HG02678 (cell line): ENCODE measurements at regions not wholly inside any gene's neighbourhood (a gene's known extent, or its start where the extent isn't known, plus 50 kb on each side); places are given as distances from the start of the nearest gene placed in this dataset.
"Not testable (repeated sequence)": the region's sequence is repeated elsewhere in the genome, so short reads cannot be mapped to it uniquely, and the experiment has no call there.

Experiments
- ATAC-seq: cut with Tn5 transposase; IDR thresholded peaks from one replicate; pipeline ENCODE4 v1.9.1; 2021; ENCODE audit warnings: mild to moderate bottlenecking, moderate library complexity; ENCODE audit not compliant: unreplicated experiment

GRCh38 chr11:115632061-115632460, 127.8 kb upstream of the CADM1 start:
- ATAC-seq: no peak

DNA sequence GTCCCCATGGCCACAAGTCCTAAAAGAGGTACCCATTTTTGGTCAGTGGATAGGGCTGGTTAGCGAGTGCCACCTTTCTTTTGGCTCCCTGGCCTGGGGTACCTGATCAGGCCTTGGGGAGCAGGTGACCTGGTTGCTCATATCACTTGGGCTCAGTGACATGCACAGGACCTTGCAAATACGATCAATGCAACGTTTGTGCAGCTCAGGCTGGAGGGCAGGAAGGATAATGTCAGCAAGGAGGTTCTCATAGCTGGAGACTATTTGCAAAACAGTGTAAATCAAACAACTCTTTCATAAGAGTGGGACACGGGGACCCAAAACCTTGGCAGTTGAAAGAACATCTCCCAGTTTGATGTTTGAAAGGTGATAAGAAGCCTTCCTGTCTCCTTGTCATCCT, 127.4 kb upstream of the CADM1 start:
- ATAC-seq: no peak

- no peak for ATAC-seq
These were observed 126.0 kb upstream of the CADM1 start for GRCh38 chr11:115630214-115630613.

- no peak for ATAC-seq
These were observed 125.3 kb upstream of the CADM1 start for GRCh38 chr11:115629456-115630015.

DNA sequence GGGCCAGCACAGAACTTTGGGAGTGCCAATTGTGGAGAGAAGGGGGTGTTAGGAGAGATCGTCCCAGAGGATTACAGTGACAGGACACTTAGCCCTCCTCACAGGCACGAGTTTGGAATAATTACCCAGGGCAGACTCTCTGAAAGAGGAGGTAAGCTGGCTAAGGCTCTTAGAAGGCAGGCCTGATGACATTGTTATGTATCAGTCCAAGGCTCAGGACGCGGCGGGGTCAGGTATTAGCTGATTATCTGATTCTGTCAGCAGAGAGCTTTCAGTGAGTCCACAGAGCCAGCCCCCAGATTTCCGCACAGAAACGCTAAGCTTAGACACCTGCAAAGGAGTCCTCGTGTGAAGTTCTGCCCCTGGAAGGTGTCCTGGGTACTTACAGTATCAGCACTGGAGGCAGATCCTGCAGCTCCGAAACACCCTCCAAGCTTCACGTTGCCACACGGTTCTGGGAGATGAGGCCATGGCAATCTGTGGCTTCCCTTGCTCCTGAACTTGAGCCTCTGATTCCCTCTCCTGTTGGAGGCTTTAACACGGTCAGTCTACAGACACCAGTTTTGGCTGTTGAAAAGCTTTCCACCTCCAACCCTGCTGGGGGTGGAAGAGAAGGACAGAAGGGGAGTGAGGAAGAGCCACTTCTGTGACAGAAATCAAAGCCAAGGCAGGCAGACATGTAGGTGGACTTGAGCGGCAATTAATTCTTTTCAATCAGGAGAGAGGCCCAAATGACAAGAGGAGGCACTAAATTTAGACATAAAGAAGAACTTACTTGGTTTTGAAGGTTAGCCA, 123.6 kb upstream of the CADM1 start:
- ATAC-seq: no peak

GRCh38 chr11:115627071-115627470, 122.9 kb upstream of the CADM1 start:
- no peak for ATAC-seq

DNA sequence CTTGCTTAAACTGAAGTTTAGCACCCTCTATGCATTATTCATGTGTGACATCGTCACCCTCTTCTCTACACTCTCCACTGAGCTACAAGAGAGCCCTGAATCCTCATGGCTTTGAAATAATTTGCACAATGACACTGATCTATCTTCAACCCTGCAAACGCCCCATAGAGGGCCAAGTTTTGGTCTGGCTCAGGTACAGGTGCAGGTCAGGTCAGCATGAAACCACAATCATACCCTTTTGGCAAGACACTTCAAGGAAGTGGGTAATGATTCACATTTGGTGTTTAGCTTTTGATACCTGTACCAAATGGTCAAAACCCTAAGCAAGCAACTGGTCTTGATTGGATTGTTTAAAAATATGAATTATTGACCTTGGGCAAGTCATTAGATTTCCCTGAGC, 122.2 kb upstream of the CADM1 start:
- no peak for ATAC-seq

GRCh38 chr11:115625502-115625901, 121.3 kb upstream of the CADM1 start:
- no peak for ATAC-seq

DNA sequence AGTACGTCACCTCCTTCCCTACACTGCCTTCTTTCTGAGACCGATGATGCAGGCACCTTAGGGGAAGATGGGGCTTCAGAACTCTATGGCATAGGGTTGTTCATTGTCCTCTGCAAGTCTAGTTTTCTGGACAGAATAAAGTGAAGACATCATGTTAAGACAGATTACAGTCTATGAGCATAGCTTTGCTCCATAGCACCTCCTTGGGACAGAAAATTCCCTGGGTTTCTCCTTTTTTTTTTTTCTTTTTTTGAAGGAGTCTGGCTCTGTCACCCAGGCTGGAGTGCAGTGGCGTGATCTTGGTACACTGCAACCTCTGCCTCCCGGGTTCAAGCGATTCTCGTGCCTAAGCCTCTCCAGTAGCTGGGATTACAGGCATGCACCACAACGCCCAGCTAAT, 119.8 kb upstream of the CADM1 start:
- no peak for ATAC-seq

DNA sequence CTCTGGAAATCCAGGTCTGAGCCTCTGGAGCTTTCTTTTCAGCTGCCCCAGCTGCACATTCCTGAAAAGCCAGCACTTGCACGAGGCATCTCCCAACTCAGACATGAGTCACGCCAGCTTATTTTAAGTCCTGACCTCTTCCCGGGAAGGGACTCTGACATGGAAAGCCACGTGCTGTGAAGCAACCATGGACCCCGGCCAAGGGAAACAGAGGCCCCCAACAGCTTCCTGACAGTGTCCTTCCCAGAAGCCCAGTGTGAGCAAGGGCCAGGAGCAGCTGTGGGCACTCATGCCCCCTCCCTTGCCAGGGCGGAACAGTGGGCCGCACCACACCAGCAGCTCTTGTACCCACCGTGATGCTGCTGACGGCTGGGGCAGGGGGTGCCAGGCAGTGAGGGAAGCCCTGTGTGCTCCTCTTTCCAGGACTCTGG, 118.8 kb upstream of the CADM1 start:
- ATAC-seq: no peak

GRCh38 chr11:115618428-115618827, 114.2 kb upstream of the CADM1 start:
- no peak for ATAC-seq

DNA sequence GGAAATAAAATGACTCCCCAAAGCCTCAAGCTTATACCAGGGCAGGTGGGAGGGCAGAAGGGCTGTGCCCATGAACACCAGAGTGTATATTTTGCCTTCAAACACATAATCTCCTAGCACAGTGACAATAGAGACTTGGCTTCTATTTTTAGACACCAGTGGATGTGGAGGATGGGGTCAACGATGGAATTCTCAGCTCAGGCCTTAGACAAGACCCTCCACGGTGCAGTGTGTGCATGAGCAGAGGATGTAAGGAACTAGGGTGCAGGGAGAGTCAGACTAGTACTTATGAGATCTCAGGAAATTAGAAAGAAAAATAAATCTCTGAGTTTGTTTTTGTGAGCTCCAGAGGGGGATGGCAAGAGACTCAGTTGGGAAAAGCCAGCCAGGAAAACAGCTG, 113.6 kb upstream of the CADM1 start:
- ATAC-seq: no peak

- no peak for ATAC-seq
These were observed 112.8 kb upstream of the CADM1 start for GRCh38 chr11:115616971-115617370.

DNA sequence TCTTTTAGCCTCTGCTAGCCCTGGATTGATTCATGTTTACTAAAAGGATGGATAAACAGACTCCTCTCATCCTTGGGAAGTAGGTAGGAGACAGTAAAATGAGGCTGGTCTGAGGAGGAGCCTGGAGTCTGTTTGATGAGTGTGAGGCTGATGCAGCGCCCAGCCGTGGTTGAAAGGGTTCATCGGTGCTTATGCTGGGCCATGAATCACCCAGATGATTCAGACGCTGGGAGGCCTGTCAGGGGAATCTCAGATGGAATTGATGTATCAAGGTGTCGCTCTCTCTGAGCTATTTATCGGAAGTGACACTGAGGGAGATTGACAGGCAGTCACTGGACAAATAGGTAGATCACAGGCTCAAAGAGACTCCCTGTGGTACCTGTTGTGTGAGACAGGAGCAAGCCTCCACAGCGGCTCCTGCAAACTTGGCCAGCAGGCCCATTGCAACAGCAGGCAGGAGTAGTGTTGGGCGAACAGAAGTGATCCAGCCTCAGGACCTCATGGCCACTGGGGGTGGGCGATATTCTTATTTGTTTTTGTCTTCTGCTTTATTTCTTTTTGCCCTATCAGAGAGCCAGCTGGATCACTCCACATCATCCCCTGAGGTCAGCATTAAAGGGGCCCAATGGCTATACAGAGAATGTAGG, 109.9 kb upstream of the CADM1 start:
- ATAC-seq: no peak

- no peak for ATAC-seq
These were observed 108.8 kb upstream of the CADM1 start for GRCh38 chr11:115613004-115613403.

GRCh38 chr11:115612046-115612730, 108.0 kb upstream of the CADM1 start:
- ATAC-seq: no peak

- ATAC-seq: no peak
These were observed 107.1 kb upstream of the CADM1 start for GRCh38 chr11:115611343-115611742.

DNA sequence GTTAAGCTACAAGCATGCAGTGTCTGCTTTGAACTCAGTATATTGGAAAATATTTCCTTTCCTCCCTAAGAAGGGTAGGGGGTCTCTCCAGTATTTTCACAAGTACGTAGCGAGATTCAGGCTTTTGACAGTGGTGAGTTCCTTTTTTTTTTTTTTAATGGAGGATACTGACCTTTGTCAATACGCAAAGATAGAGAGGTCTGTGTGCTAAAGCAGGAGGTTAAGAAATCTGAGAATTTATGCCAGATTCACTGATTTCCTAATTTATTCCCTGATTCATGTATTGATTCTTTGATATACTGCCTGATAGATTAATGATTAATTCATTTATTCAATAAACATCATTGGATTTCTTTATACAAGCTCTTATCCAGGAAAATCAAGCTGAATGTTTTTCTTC, 106.7 kb upstream of the CADM1 start:
- ATAC-seq: no peak

GRCh38 chr11:115610234-115610633, 106.0 kb upstream of the CADM1 start:
- not testable (repeated sequence) for ATAC-seq

DNA sequence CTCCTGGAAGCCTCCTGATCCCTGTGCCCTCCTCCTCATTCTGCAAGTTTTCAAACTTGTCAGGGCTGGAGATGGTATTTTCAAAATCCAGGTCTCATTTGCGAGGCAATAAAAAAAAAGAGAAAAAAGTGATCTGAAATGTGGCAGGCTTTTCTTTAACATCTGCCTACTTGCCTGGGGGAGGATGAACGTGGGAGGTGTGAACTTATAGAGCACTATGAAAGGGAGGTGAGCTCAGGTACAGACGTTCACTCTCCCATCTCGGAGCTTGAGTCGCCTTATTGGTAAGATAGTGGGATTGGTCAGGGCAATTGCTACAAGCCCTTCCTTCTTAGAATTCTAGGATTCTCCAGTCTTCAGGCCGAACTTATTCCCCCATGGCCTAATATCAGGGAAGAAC, 104.8 kb upstream of the CADM1 start:
- ATAC-seq: no peak

DNA sequence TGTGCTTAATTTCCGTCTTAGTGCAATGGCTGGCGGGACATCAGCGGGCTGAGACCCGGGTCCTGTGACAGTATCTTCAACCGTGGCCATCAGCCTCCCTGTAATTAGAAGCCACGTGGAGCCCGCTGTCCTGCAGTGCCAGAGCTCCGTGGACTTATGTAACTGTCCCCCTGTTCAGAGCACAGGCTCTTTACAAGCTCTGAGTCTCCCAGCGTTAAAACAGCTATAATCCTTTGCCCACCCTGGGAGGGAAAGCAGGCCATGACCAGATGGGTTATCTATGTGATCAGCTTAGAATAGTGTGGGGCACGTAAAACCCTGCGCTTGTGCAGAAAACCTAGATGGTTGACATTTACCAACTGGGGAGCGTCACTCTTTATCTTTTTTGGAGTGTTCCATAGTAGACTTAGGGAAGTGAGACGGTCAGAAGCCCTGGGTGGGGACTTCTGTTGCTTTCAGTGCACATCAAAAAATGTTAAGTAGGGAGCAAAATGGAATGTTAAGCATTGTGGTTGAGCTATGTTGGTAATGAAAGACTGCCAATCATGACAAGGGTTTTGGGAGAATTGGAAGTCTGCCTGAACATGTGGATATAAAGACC, 103.5 kb upstream of the CADM1 start:
- ATAC-seq: no peak
